KMS-11 (cell line): ENCODE measurements at regions not wholly inside any gene's neighbourhood (a gene's known extent, or its start where the extent isn't known, plus 50 kb on each side); places are given as distances from the start of the nearest gene placed in this dataset.

ENCODE experiments used
- H2AFZ ChIP-seq: fragments of 200-600 bp; sonication (generic); 2 replicates; pipeline ENCODE4 v1.6.1; 2016; ENCODE audit warnings: antibody characterized with exemption, mixed run types, low read depth
- H3K27ac ChIP-seq: fragments of 200-600 bp; sonication (generic); 2 replicates; pipeline ENCODE4 v1.6.1; 2016; ENCODE audit warnings: mild to moderate bottlenecking, mixed run types
- H3K27me3 ChIP-seq: fragments of 200-600 bp; sonication (generic); 2 replicates; pipeline ENCODE4 v1.6.1; 2017; ENCODE audit warnings: mild to moderate bottlenecking, low read depth, mixed run types, moderate library complexity; ENCODE audit not compliant: insufficient read depth
- H3K36me3 ChIP-seq: fragments of 200-600 bp; sonication (generic); 2 replicates; pipeline ENCODE4 v1.6.1; 2017; ENCODE audit warnings: mild to moderate bottlenecking, mixed run types; ENCODE audit not compliant: insufficient read depth
- H3K4me1 ChIP-seq: fragments of 200-600 bp; sonication (generic); 2 replicates; pipeline ENCODE4 v1.6.1; 2016; ENCODE audit warnings: mild to moderate bottlenecking, low read depth, mixed run types; ENCODE audit not compliant: poor library complexity, severe bottlenecking
- H3K4me2 ChIP-seq: fragments of 200-600 bp; sonication (generic); 2 replicates; pipeline ENCODE4 v1.7.0; 2016; ENCODE audit warnings: mild to moderate bottlenecking, mixed run types
- H3K4me3 ChIP-seq: fragments of 200-600 bp; sonication (generic); IDR thresholded peaks from 2 replicates; pipeline ENCODE4 v1.6.1; 2017; ENCODE audit warnings: low read depth, low read length, mixed read lengths; ENCODE audit not compliant: insufficient read depth
- H3K79me2 ChIP-seq: fragments of 200-600 bp; sonication (generic); 2 replicates; pipeline ENCODE4 v1.6.1; 2016; ENCODE audit warnings: low read depth, mixed run types; ENCODE audit not compliant: insufficient read depth
- H3K9ac ChIP-seq: fragments of 200-600 bp; sonication (generic); 2 replicates; pipeline ENCODE4 v1.6.1; 2016; ENCODE audit warnings: mild to moderate bottlenecking, mixed run types
- H4K20me1 ChIP-seq: fragments of 200-600 bp; sonication (generic); 2 replicates; pipeline ENCODE4 v1.6.1; 2016; ENCODE audit warnings: mild to moderate bottlenecking, mixed run types; ENCODE audit not compliant: insufficient read depth
- TF ChIP-seq, protein P1 (sequence below): fragments of 200-600 bp; sonication (generic); conservative IDR thresholded peaks from 2 replicates; pipeline ENCODE4 v1.6.1; 2017; ENCODE audit warnings: low read depth, mild to moderate bottlenecking, antibody characterized with exemption, low read length, moderate library complexity, mixed read lengths

GRCh38 chr12:42707312-42708226 is 118.0 kb upstream of the PRICKLE1 start:
- H3K4me1 ChIP-seq, result no peaks in the 10 kb centered on the region
- no peak overlapping the region for H3K9ac ChIP-seq
- H3K27ac ChIP-seq, result no peak overlapping the region
- no peaks in the 10 kb centered on the region for H3K36me3 ChIP-seq
- H3K79me2 ChIP-seq, result no peaks in the 10 kb centered on the region
- no peak overlapping the region for H2AFZ ChIP-seq
- no peak overlapping the region for H3K4me2 ChIP-seq
- no peak overlapping the region for H3K4me3 ChIP-seq
- no peaks in the 10 kb centered on the region for H4K20me1 ChIP-seq
- TF ChIP-seq, protein P1, sequence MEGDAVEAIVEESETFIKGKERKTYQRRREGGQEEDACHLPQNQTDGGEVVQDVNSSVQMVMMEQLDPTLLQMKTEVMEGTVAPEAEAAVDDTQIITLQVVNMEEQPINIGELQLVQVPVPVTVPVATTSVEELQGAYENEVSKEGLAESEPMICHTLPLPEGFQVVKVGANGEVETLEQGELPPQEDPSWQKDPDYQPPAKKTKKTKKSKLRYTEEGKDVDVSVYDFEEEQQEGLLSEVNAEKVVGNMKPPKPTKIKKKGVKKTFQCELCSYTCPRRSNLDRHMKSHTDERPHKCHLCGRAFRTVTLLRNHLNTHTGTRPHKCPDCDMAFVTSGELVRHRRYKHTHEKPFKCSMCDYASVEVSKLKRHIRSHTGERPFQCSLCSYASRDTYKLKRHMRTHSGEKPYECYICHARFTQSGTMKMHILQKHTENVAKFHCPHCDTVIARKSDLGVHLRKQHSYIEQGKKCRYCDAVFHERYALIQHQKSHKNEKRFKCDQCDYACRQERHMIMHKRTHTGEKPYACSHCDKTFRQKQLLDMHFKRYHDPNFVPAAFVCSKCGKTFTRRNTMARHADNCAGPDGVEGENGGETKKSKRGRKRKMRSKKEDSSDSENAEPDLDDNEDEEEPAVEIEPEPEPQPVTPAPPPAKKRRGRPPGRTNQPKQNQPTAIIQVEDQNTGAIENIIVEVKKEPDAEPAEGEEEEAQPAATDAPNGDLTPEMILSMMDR, result no peak
- H3K27me3 ChIP-seq, result no peaks in the 10 kb centered on the region

GRCh38 chr12:42706321-42706720 is 116.8 kb upstream of the PRICKLE1 start:
- Histone ChIP-seq H3K79me2 (no peaks in the 10 kb centered on the region), H3K27ac (no peak overlapping the region), H2AFZ (no peak overlapping the region), H3K4me1 (no peaks in the 10 kb centered on the region), H4K20me1 (no peaks in the 10 kb centered on the region), H3K36me3 (no peaks in the 10 kb centered on the region), H3K4me2 (no peak overlapping the region), H3K27me3 (no peaks in the 10 kb centered on the region), H3K4me3 (no peak overlapping the region), H3K9ac (no peak overlapping the region)
- TF ChIP-seq, protein P1, result no peak

- Histone ChIP-seq H3K27ac (no peak overlapping the region), H4K20me1 (no peaks in the 10 kb centered on the region), H2AFZ (no peak overlapping the region), H3K27me3 (no peaks in the 10 kb centered on the region), H3K9ac (no peak overlapping the region), H3K79me2 (no peaks in the 10 kb centered on the region), H3K36me3 (no peaks in the 10 kb centered on the region), H3K4me2 (no peak overlapping the region), H3K4me1 (no peaks in the 10 kb centered on the region), H3K4me3 (no peak overlapping the region)
- TF ChIP-seq, protein P1, result no peak
Measured at GRCh38 chr12:42705863-42706262, 116.3 kb upstream of the PRICKLE1 start.

GRCh38 chr12:42704810-42705401 is 115.4 kb upstream of the PRICKLE1 start:
- Histone ChIP-seq H2AFZ (no peak overlapping the region), H3K4me2 (no peak overlapping the region), H4K20me1 (no peaks in the 10 kb centered on the region), H3K27ac (no peak overlapping the region), H3K36me3 (no peaks in the 10 kb centered on the region), H3K27me3 (no peaks in the 10 kb centered on the region), H3K4me3 (no peak overlapping the region), H3K9ac (no peak overlapping the region), H3K79me2 (no peaks in the 10 kb centered on the region), H3K4me1 (no peaks in the 10 kb centered on the region)
- TF ChIP-seq, protein P1, result no peak
